GM23338 (cell line): ENCODE measurements at regions not wholly inside any gene's neighbourhood (a gene's known extent, or its start where the extent isn't known, plus 50 kb on each side); places are given as distances from the start of the nearest gene placed in this dataset.

ENCODE experiments used
- ATAC-seq: fragments of 200-7000 bp; cut with Tn5 transposase; 3 replicates; pipeline ENCODE4 v1.9.1; 2020
- DNase-seq: peaks from one replicate; pipeline ENCODE4 v3.0.0-alpha.2; 2015; ENCODE audit warnings: low spot score
- H2AFZ ChIP-seq: fragments of 200-600 bp; sonication (generic); 2 replicates; pipeline ENCODE4 v1.8.0; 2016; ENCODE audit warnings: antibody characterized with exemption, mild to moderate bottlenecking, moderate library complexity
- H3F3A ChIP-seq: fragments of 200-600 bp; sonication (generic); replicated peaks from 2 replicates; pipeline ENCODE4 v1.8.0; 2017; ENCODE audit warnings: antibody characterized with exemption, mixed run types, low read depth
- H3K27ac ChIP-seq: fragments of 200-600 bp; sonication (generic); 2 replicates; pipeline ENCODE4 v1.6.1; 2016; ENCODE audit warnings: low read depth
- H3K27me3 ChIP-seq: fragments of 200-600 bp; sonication (generic); 2 replicates; pipeline ENCODE4 v1.8.0; 2016; ENCODE audit warnings: mild to moderate bottlenecking, mixed run types, moderate library complexity; ENCODE audit not compliant: insufficient read depth
- H3K36me3 ChIP-seq: fragments of 200-600 bp; sonication (generic); 2 replicates; pipeline ENCODE4 v1.8.0; 2016; ENCODE audit warnings: mild to moderate bottlenecking; ENCODE audit not compliant: insufficient read depth
- H3K4me1 ChIP-seq: fragments of 200-600 bp; sonication (generic); 2 replicates; pipeline ENCODE4 v1.8.0; 2016; ENCODE audit warnings: mild to moderate bottlenecking, moderate library complexity; ENCODE audit not compliant: insufficient read depth
- H3K4me2 ChIP-seq: fragments of 200-600 bp; sonication (generic); 2 replicates; pipeline ENCODE4 v1.7.1; 2017; ENCODE audit warnings: mixed run types
- H3K4me3 ChIP-seq: fragments of 200-600 bp; sonication (generic); 2 replicates; pipeline ENCODE4 v1.6.1; 2016; ENCODE audit warnings: mixed run types
- H3K79me2 ChIP-seq: fragments of 200-600 bp; sonication (generic); replicated peaks from 2 replicates; pipeline ENCODE4 v1.8.0; 2017; ENCODE audit warnings: mild to moderate bottlenecking; ENCODE audit not compliant: insufficient read depth
- H3K9me2 ChIP-seq: fragments of 200-600 bp; sonication (generic); 2 replicates; pipeline ENCODE4 v1.8.0; 2017; ENCODE audit not compliant: insufficient read depth
- H4K20me1 ChIP-seq: fragments of 200-600 bp; sonication (generic); replicated peaks from 2 replicates; pipeline ENCODE4 v1.8.0; 2017; ENCODE audit warnings: mild to moderate bottlenecking; ENCODE audit not compliant: insufficient read depth
- H3K27ac Mint-ChIP-seq: 2 replicates; pipeline ENCODE4 v1.8.0; 2020; ENCODE audit warnings: inconsistent platforms, mild to moderate bottlenecking, moderate library complexity, mixed read lengths
- H3K27me3 Mint-ChIP-seq: 3 replicates; pipeline ENCODE4 v1.8.0; 2022; ENCODE audit warnings: low read depth, mild to moderate bottlenecking, moderate library complexity, mixed read lengths, inconsistent platforms; ENCODE audit not compliant: insufficient read depth, poor library complexity
- H3K36me3 Mint-ChIP-seq: 3 replicates; pipeline ENCODE4 v1.8.0; 2021; ENCODE audit warnings: low read depth, mild to moderate bottlenecking, inconsistent platforms, moderate library complexity, mixed read lengths
- H3K4me1 Mint-ChIP-seq: 3 replicates; pipeline ENCODE4 v1.8.0; 2020; ENCODE audit warnings: mild to moderate bottlenecking, inconsistent platforms, mixed read lengths
- H3K4me3 Mint-ChIP-seq: 3 replicates; pipeline ENCODE4 v1.8.0; 2021; ENCODE audit warnings: moderate library complexity, mild to moderate bottlenecking, inconsistent platforms, mixed read lengths
- H3K9me3 Mint-ChIP-seq: 3 replicates; pipeline ENCODE4 v1.8.0; 2020; ENCODE audit warnings: moderate library complexity, mild to moderate bottlenecking, inconsistent platforms, mixed read lengths
- CTCF ChIP-seq, 2 experiments: fragments of 200-600 bp in 1 of 2; sonication (generic) in 1 of 2; conservative IDR thresholded peaks; 2 replicates each; pipeline versions ENCODE4 v1.5.1 to v1.6.1; 2016 to 2017; ENCODE audit warnings: antibody characterized with exemption in 2 of 2, low read depth in 2 of 2, mild to moderate bottlenecking in 2 of 2, moderate library complexity in 1 of 2
- ETS1 ChIP-seq: IDR thresholded peaks from 2 replicates; pipeline ENCODE4 v1.6.1; 2016; ENCODE audit warnings: antibody characterized with exemption
- EZH2phosphoT487 ChIP-seq: fragments of 200-600 bp; sonication (generic); IDR thresholded peaks from one replicate; pipeline ENCODE4 v1.8.1; 2018; ENCODE audit warnings: antibody characterized with exemption; ENCODE audit not compliant: unreplicated experiment
- REST ChIP-seq: IDR thresholded peaks from one replicate; pipeline ENCODE4 v1.6.1; 2018; ENCODE audit warnings: antibody characterized with exemption; ENCODE audit not compliant: unreplicated experiment
- STAT1 ChIP-seq: IDR thresholded peaks from one replicate; pipeline ENCODE4 v1.6.1; 2016; ENCODE audit warnings: antibody characterized with exemption; ENCODE audit not compliant: unreplicated experiment
- ZNF114 ChIP-seq: fragments of 250-450 bp; sonication (Bioruptor Pico); IDR thresholded peaks from 2 replicates; pipeline ENCODE4 v1.5.0; 2020; ENCODE audit warnings: mild to moderate bottlenecking, moderate library complexity

GRCh38 chr4:91957963-91958362 is 345.8 kb upstream of the GRID2 start:
- no peaks in the 10 kb centered on the region for H3K27me3 Mint-ChIP-seq
- peak; percentile 64 for ATAC-seq

More at GRCh38 chr4:91957963-91958362, 345.8 kb upstream of the GRID2 start:
- Mint-ChIP-seq H3K4me1 (peaks cover 10% of the 10 kb centered on the region; the same call in 2 of the 3 replicates), H3K4me3 (no peak overlapping the region), H3K36me3 (peaks cover 11% of the 10 kb centered on the region; the same call in 1 of the 3 replicates), H3K9me3 (peaks cover 5% of the 10 kb centered on the region), H3K27ac (no peak overlapping the region)
- Histone ChIP-seq H3K27ac (no peak overlapping the region), H3K4me3 (no peak overlapping the region), H3K79me2 (no peaks in the 10 kb centered on the region), H4K20me1 (no peaks in the 10 kb centered on the region), H3K4me1 (peaks cover 7% of the 10 kb centered on the region), H2AFZ (peak overlapping the region; percentile 12; the same call in 1 of the 2 replicates), H3K27me3 (no peaks in the 10 kb centered on the region), H3K4me2 (no peak overlapping the region), H3F3A (no peaks in the 10 kb centered on the region), H3K9me2 (no peaks in the 10 kb centered on the region), H3K36me3 (no peaks in the 10 kb centered on the region)
- no peak for DNase-seq
- TF ChIP-seq STAT1 (no peak), REST (no peak), EZH2phosphoT487 (no peak), ZNF114 (CRISPR knock-in tag) (no peak), CTCF (conservative IDR thresholded peaks at IDR 0.05; ENCODE audit: low read depth in 2 of 2) (no peak), ETS1 (no peak)
